SW 1271 (cell line): ENCODE measurements at regions not wholly inside any gene's neighbourhood (a gene's known extent, or its start where the extent isn't known, plus 50 kb on each side); places are given as distances from the start of the nearest gene placed in this dataset.
"Not testable (repeated sequence)": the region's sequence is repeated elsewhere in the genome, so short reads cannot be mapped to it uniquely, and the experiment has no call there.

Experiments used
- DNase-seq, 2 experiments: peaks; one replicate each; lab custom pipeline; 2025; lab: John Stamatoyannopoulos, UW

DNA sequence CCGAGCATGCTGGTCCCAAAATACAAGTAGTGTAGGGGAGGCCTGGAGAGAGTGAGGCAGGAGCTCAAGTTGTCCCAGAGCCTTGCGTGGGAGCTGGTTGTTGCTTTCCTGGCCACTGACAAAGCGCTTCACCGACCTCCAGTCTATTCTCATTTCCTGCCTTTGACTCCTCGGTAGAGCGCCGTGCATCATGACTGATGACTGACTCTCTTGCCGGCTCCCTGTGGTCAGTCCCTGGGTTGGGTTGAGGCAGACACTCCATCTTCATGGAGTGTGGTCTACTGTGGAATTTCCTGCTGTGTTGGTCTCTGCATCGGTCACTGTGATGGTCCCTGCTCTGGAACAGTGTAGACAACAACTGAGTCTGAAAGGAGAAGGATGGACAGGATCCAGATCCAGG, 175.1 kb upstream of the S1PR3 start:
- DNase-seq = no peak

DNA sequence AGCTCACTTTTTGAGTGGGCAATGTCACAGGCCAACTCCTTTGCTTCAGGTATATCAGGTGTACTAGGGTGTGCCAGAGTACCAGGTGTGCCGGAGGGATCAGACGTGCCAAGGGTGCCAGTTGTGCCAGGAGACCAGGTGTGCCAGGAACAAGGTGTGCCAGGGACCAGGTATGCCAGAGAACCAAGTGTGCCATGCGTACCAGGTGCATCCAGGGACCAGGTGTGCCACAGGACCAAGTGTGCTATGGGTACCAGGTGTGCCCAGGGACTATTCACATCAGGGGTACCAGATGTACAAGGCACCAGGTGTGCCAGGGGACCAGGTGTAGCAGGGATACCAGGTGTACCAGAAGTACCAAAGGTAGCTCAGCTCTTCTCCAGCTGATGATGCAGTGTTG, 174.7 kb upstream of the S1PR3 start:
- DNase-seq = no peak

- no peak for DNase-seq
These were observed 173.6 kb upstream of the S1PR3 start for GRCh38 chr9:88817628-88818027.

DNA sequence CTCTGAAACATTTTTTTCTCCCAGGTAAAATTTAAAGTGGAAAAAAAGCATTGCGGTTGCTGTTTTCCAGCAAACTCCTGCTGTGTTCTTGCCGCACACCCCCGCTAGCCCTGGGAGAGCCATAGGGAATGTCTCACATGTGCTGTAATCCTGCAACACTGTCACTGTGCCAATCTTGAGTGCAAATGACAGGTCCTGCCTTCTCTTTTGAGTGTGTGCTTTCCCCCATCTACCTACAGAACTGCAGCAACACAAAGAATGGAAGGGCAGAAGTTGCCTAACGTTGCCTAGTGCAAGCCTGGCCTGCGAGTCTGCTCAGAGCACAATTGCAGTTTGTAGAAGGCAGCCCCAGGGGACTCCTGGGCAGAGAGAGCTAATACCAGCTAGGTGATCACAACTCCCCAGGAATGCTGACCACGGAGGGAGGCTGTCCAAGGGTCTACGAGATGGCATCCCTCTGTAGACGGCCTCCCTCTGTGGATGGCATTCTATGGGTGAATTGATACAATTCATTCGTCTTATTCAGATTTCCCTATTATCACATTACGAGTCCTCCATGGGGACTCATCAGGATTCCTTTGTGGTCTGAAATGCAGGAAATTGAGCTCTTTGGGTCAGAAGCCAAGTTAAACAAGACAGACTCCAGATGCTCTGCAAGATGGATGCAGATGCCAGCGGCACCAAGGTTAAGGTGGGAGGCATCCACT, 172.6 kb upstream of the S1PR3 start:
- DNase-seq = no peak

DNA sequence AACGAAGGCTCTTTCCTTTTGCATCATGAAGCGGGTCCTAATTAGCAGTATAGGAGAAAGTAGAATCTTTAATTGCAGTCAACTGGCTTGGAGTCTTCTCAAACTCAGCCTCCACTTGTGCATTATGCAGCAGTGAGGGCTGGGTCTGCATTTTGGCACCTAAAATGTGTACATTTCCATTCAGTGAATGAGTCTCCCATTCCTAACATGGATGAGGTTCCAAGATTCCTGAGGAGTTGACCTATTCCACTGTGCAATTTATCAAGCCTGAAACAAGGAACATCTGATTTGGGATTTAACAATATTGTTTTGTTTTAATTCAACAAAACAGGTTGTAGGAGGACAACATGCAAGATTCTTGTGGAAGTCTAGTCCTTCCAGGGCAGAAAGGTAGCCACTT, 171.8 kb upstream of the S1PR3 start:
- no peak for DNase-seq

GRCh38 chr9:88820055-88820454, 171.2 kb upstream of the S1PR3 start:
- DNase-seq = no peak

GRCh38 chr9:88821033-88821745, 170.1 kb upstream of the S1PR3 start:
- DNase-seq = no peak

DNA sequence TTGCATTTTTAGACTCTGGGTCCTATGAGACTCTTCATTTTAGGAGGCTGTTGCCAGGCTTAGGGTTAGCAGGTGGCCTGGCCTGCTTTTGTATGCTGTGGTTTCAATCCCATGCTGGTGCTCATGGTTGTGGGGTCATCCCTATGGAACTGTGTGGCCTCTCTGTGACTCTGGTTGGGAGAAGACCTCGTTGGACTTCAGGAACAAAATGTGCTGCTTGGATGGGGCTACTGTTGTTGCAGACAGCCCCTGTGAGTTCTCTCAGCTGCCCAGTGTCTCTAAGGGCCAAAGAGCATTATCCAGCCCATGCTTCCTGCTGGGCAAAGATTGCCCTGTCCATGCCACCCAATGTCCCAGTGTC, 169.5 kb upstream of the S1PR3 start:
- DNase-seq = no peak

- DNase-seq = no peak
These were observed 166.6 kb upstream of the S1PR3 start for GRCh38 chr9:88824711-88825110.

DNA sequence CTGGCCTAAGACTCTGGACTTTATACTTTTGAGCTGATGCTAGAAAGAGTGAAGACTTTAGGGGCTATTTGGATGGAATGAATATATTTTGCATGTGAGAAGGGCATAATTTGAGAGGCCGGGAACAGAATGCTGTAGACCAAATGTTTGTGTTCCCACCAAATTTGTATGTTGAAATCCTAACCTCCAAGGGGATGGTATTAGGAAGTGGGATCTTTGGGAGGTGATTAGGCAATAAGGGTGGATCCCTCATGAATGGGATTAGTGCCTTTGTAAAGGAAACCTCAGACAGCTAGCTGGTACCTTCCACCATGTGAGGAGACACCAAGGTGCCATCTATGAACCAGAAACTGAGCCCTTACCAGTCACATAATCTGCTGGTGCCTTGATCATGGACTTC, 165.1 kb upstream of the S1PR3 start:
- no peak for DNase-seq

DNA sequence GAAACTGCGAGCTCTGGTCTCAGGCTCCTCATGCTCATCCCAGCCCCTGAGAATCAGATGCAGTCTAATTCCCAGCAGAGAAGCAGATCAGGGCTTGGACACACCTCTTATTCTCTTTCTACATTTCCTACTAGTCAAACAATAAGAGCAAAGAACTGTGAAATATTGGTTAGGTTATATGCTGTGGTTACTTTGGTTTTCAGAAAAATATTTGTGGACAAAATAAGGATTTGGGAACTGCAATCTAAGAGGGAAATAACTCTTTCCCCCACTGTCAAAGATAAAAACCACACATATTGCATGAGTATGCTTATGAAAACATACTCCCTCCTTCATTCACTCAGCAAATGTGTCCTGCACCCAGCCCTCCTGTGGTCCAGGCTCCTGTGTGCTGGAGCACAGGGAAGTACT, 164.5 kb upstream of the S1PR3 start:
- no peak for DNase-seq

GRCh38 chr9:88828018-88828417, 163.2 kb upstream of the S1PR3 start:
- no peak for DNase-seq

GRCh38 chr9:88828492-88828974, 162.7 kb upstream of the S1PR3 start:
- DNase-seq = no peak

- no peak for DNase-seq
These were observed 162.0 kb upstream of the S1PR3 start for GRCh38 chr9:88829276-88829675.

DNA sequence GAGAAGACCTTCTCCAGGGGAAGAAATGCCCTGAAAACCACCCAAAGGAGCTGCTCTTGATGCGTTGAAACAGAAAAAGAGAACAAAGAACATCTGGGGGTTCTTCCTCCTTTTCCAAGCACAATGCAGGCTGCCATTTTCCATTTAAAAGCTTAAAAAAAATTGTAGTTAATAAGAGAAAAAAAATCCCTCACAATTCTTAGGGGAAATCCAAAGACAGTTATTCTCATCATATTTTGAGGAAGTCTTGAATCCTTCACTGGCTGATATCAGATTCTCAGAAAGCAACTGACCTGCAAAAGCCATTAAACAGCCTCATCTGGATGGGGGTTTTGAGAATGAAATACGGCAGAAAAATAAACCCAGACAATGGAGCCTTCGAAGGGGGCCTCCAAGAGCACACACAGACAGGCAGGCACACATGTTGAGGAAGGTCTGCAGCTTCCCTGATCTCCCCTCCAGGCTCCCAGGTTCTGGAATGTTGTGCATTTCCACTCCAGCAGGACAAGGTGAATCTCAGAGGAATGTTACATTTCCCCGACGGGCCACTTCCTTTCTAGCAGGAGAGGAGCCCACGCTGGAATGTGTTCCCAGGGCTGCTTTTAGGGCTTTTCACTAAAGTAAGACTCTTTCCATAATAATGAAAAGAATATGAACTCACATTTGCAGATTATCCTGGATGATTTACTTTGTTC, 159.4 kb upstream of the S1PR3 start:
- DNase-seq = no peak

GRCh38 chr9:88833946-88834345, 157.3 kb upstream of the S1PR3 start:
- DNase-seq = no peak

- DNase-seq = no peak
These were observed 156.2 kb upstream of the S1PR3 start for GRCh38 chr9:88835038-88835466.

DNA sequence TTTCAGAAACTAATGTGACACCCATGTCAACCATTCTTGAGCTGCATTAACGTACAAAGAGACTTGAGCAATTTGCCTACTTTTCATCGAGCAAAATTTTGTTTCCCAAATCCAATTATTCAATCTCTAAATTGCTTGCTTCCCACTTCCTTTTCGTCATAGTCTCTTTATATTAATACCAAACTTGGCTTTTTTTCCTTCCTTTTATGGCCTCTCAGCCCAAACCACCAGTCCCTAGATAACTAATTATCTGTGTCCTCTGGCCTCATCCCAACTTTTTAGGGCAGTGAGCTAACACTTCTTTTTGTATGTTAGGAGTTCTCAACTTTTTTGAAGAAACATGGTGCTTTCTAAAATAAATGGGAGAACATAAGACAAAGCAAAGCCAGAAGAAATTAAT, 155.5 kb upstream of the S1PR3 start:
- no peak for DNase-seq

- no peak for DNase-seq
These were observed 153.5 kb upstream of the S1PR3 start for GRCh38 chr9:88837731-88838130.

- not testable (repeated sequence) for DNase-seq
These were observed 141.4 kb upstream of the S1PR3 start for GRCh38 chr9:88849878-88850277.

DNA sequence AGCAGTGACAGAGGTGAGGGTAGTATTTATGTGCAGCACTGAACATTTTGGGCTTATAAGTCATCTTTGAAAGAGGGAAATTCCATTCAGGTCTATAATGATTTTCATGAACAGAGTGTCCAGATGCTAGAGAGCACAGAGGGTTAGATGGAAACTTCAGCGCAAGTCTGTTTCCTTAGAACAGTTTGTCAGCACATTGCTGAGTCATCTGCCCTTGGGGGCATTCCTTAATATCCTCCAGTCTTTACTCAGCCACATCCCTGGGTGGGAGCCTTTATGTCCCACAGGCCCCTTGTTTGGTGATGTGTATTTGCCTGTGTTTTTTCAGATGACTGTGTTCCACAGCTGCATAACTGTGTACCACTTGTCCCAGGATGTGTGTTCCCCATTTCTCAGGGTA, 138.5 kb upstream of the S1PR3 start:
- DNase-seq = peak in 1 of 2 experiments; percentile 27

DNA sequence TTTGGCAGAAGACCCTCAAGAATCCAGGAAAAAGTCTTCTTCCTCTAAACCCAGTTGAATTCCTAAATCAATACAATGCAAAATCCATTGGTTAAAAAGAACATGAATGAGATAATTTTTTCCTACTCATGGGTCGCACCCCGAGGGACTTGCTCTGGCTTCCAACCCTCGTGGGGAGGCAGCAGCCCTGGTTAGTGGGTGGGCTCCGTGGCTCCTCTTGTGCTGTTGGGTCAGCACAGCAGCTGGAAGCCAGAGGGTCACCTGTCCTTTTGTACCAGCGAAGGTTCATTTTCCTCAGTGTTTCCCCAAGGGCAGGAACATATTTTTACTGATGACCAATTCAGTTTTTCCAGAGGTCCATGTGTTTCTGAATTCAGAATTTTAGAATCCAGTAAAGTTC, 120.6 kb upstream of the S1PR3 start:
- DNase-seq = no peak

GRCh38 chr9:88871669-88872068, 119.6 kb upstream of the S1PR3 start:
- no peak for DNase-seq
